Pancreas (tissue), 10 donors: ENCODE measurements at regions not wholly inside any gene's neighbourhood (a gene's known extent, or its start where the extent isn't known, plus 50 kb on each side); places are given as distances from the start of the nearest gene placed in this dataset.
"Not testable (repeated sequence)": the region's sequence is repeated elsewhere in the genome, so short reads cannot be mapped to it uniquely, and the experiment has no call there.

Experiments used
- ATAC-seq, 4 donors: fragments of 200-7000 bp; cut with Tn5 transposase; one replicate each; pipeline versions ENCODE4 v1.8.0 to v1.9.1; 2020; ENCODE audit warnings: mild to moderate bottlenecking in 4 of 4, moderate library complexity in 4 of 4
- DNase-seq, 6 donors: peaks; one replicate each; pipeline ENCODE4 v3.0.0-alpha.2; 2020
- FAIRE-seq: peaks from 2 replicates; lab custom pipeline; 2012; peaks lifted over from hg19 to GRCh38; lab: Jason Lieb, UNC
- H3K27ac ChIP-seq, 4 donors: fragments of 200-600 bp; sonication (generic); 1 replicate in 3 of 4; 2 replicates in 1 of 4; pipeline versions ENCODE4 v1.5.0 to v1.8.0; 2020
- H3K27me3 ChIP-seq, 4 donors: fragments of 200-600 bp; one replicate each; pipeline ENCODE4 v1.8.0; 2021
- H3K36me3 ChIP-seq, 3 donors: fragments of 200-600 bp; sonication (generic) in 1 of 3; one replicate each; pipeline versions ENCODE4 v1.5.0 to v1.8.0; 2020 to 2021
- H3K4me1 ChIP-seq, 3 donors: fragments of 200-600 bp; one replicate each; pipeline ENCODE4 v1.8.0; 2021
- H3K4me3 ChIP-seq, 4 donors: fragments of 200-600 bp; sonication (generic) in 2 of 4; one replicate each; pipeline versions ENCODE4 v1.5.0 to v1.8.0; 2020 to 2021
- H3K9me3 ChIP-seq, 4 donors: fragments of 200-600 bp; one replicate each; pipeline ENCODE4 v1.8.0; 2021
- CTCF ChIP-seq, 4 donors: fragments of 200-600 bp; sonication (generic) in 3 of 4; IDR thresholded peaks; one replicate each; pipeline versions ENCODE4 v1.5.0 to v1.8.0; 2021; ENCODE audit warnings: antibody characterized with exemption in 4 of 4
- WGBS, 2 donors: extraction: QIAGEN DNeasy Blood & Tissue Kit; methylation state at CpG; one replicate each; pipeline ENCODE4 v1.1.7; 2013; 5-methylcytosine and 5-hydroxymethylcytosine counted together
- intact Hi-C, 3 donors: fragments of 100-400 bp; cut with DNase I; formaldehyde crosslinking; loops; one replicate each; pipeline versions ENCODE4 v1.11.1 to v1.14.2; 2022
- donor health status: healthy with polysubstance abuse.
- donor health status: DM: no; HTN: no; CAD: no; lungs with moderate emphysema.
- donor health status: DM: no; HTN: no; CAD: no.
- donor health status: control.
- donor health status: control.
- donor health status: Bipolar disorder and iron deficiency.
- donor health status: DM: yes; HTN: yes; CAD: no.
- donor health status: DM: no; HTN: no; CAD: no.
- donor health status: DM: no; HTN: no; CAD: no.
- donor health status: DM: yes; HTN: yes; CAD: no.

- no peak overlapping the region for H3K4me3 ChIP-seq
- 36 to 38% methylated on average over 5 of the region's 5 CpGs for WGBS, 2 donors
- intact Hi-C loops: no loop called here
- ATAC-seq: no peak
- no peak for FAIRE-seq
- H3K27me3 ChIP-seq: no peaks in the 10 kb centered on the region
- no peak overlapping the region for H3K27ac ChIP-seq
- H3K4me1 ChIP-seq: no peaks in the 10 kb centered on the region
- H3K36me3 ChIP-seq: no peaks in the 10 kb centered on the region
- TF ChIP-seq CTCF (IDR thresholded peaks at IDR 0.05): no peak
- no peak for DNase-seq
- no peaks in the 10 kb centered on the region for H3K9me3 ChIP-seq
Observed at GRCh38 chr3:193046371-193046770, 128.7 kb upstream of the MB21D2 start.

- H3K9me3 ChIP-seq, H3K4me1 ChIP-seq, intact Hi-C loops, H3K4me3 ChIP-seq, H3K27ac ChIP-seq, DNase-seq, H3K36me3 ChIP-seq, H3K27me3 ChIP-seq, ATAC-seq, FAIRE-seq: not testable (repeated sequence)
- 77 to 82% methylated on average over 1 of the region's 1 CpG for WGBS, 2 donors
Observed at GRCh38 chr3:193047461-193047860, 129.8 kb upstream of the MB21D2 start.

GRCh38 chr3:193048127-193048526 is 130.5 kb upstream of the MB21D2 start:
- intact Hi-C loops: no loop called here

GRCh38 chr3:193049935-193050334 is 132.3 kb upstream of the MB21D2 start:
- Histone ChIP-seq H3K27ac (no peak overlapping the region), H3K4me3 (no peak overlapping the region), H3K9me3 (no peaks in the 10 kb centered on the region), H3K36me3 (no peaks in the 10 kb centered on the region), H3K27me3 (no peaks in the 10 kb centered on the region), H3K4me1 (no peaks in the 10 kb centered on the region)
- FAIRE-seq (no peak), ATAC-seq (no peak), DNase-seq (no peak)
- 41 to 61% methylated on average over 4 of the region's 4 CpGs for WGBS, 2 donors
- intact Hi-C loops: no loop called here
- TF ChIP-seq CTCF (IDR thresholded peaks at IDR 0.05): no peak

More at GRCh38 chr3:193048127-193048526, 130.5 kb upstream of the MB21D2 start:
- DNase-seq (no peak), FAIRE-seq (no peak), ATAC-seq (no peak)
- no peak overlapping the region for H3K4me3 ChIP-seq
- H3K27ac ChIP-seq: no peak overlapping the region
- no peaks in the 10 kb centered on the region for H3K27me3 ChIP-seq
- WGBS, 2 donors: 58 to 72% methylated on average over 1 of the region's 1 CpG
- no peak for TF ChIP-seq CTCF (IDR thresholded peaks at IDR 0.05)
- H3K36me3 ChIP-seq: no peaks in the 10 kb centered on the region
- no peaks in the 10 kb centered on the region for H3K9me3 ChIP-seq
- no peaks in the 10 kb centered on the region for H3K4me1 ChIP-seq

- H3K9me3 ChIP-seq: no peaks in the 10 kb centered on the region
- 73 to 83% methylated on average over 4 of the region's 4 CpGs for WGBS, 2 donors
- TF ChIP-seq CTCF (IDR thresholded peaks at IDR 0.05): no peak
- ATAC-seq (no peak), DNase-seq (no peak), FAIRE-seq (no peak)
- no peaks in the 10 kb centered on the region for H3K4me1 ChIP-seq
- H3K27ac ChIP-seq: no peak overlapping the region
- intact Hi-C loops: no loop called here
- H3K27me3 ChIP-seq: no peaks in the 10 kb centered on the region
- H3K36me3 ChIP-seq: no peaks in the 10 kb centered on the region
- H3K4me3 ChIP-seq: no peak overlapping the region
Observed at GRCh38 chr3:193051314-193051713, 133.7 kb upstream of the MB21D2 start.
